HEK293 (cell line): ENCODE measurements at regions not wholly inside any gene's neighbourhood (a gene's known extent, or its start where the extent isn't known, plus 50 kb on each side); places are given as distances from the start of the nearest gene placed in this dataset.

Experiments
- CTCF ChIA-PET: fragments of 350-600 bp; formaldehyde crosslinking; extraction: SDS; loops from one replicate; lab custom pipeline; 2021; ENCODE audit warnings: antibody characterized with exemption; lab: Yijun Ruan, JAX
- POLR2A ChIA-PET: fragments of 300-600 bp; formaldehyde crosslinking; extraction: SDS; loops from one replicate; lab custom pipeline; 2020; ENCODE audit warnings: antibody characterized with exemption, inconsistent platforms; lab: Yijun Ruan, JAX
- H3K27ac ChIP-seq: fragments of 200-500 bp; sonication (Bioruptor generic); 2 replicates; pipeline ENCODE4 v1.5.1; 2014; ENCODE audit warnings: low read depth, low read length, control low read depth, inconsistent platforms; ENCODE audit errors: extremely low read depth
- H3K36me3 ChIP-seq, 2 experiments: fragments of 200-500 bp in 1 of 2; sonication (Bioruptor generic) in 1 of 2; 1 replicate in 1 of 2; 2 replicates in 1 of 2; pipeline ENCODE4 v1.5.1; 2014 to 2017; ENCODE audit warnings: inconsistent platforms in 2 of 2, low read length in 2 of 2; ENCODE audit not compliant: control insufficient read depth in 2 of 2, insufficient read depth in 1 of 2
- H3K4me1 ChIP-seq: fragments of 200-500 bp; sonication (Bioruptor generic); 2 replicates; pipeline ENCODE4 v1.5.1; 2014; ENCODE audit warnings: mild to moderate bottlenecking, low read length, inconsistent platforms; ENCODE audit not compliant: control insufficient read depth, insufficient read depth
- H3K4me3 ChIP-seq: 2 replicates; pipeline ENCODE4 v1.5.1; 2011; ENCODE audit warnings: low read depth, mild to moderate bottlenecking, control low read depth, low read length, moderate library complexity
- H3K9me3 ChIP-seq: fragments of 200-500 bp; sonication (Bioruptor generic); 2 replicates; pipeline ENCODE4 v1.5.1; 2014; ENCODE audit warnings: low read depth, low read length, inconsistent platforms; ENCODE audit not compliant: control insufficient read depth, insufficient read depth
- OSR2 ChIP-seq: fragments of 450-650 bp; formaldehyde crosslinking; IDR thresholded peaks from 2 replicates; pipeline ENCODE4 v1.5.1; 2016; ENCODE audit warnings: missing biosample characterization, missing genetic modification characterization
- PATZ1 ChIP-seq: fragments of 450-650 bp; formaldehyde crosslinking; IDR thresholded peaks from 2 replicates; pipeline ENCODE4 v1.5.1; 2016; ENCODE audit warnings: missing biosample characterization, missing genetic modification characterization
- PRDM2 ChIP-seq: fragments of 450-650 bp; formaldehyde crosslinking; IDR thresholded peaks from 2 replicates; pipeline ENCODE4 v1.5.1; 2016; ENCODE audit warnings: missing biosample characterization, missing genetic modification characterization, borderline replicate concordance
- REST ChIP-seq: fragments of 450-650 bp; formaldehyde crosslinking; IDR thresholded peaks from 2 replicates; pipeline ENCODE4 v1.5.1; 2016; ENCODE audit warnings: missing biosample characterization, missing genetic modification characterization
- SCRT2 ChIP-seq: fragments of 450-650 bp; formaldehyde crosslinking; IDR thresholded peaks from 2 replicates; pipeline ENCODE4 v1.5.1; 2016; ENCODE audit warnings: missing biosample characterization, missing genetic modification characterization
- ZBTB6 ChIP-seq: fragments of 450-650 bp; formaldehyde crosslinking; IDR thresholded peaks from 2 replicates; pipeline ENCODE4 v1.5.1; 2017; ENCODE audit warnings: missing biosample characterization, missing genetic modification characterization
- ZBTB7A ChIP-seq: fragments of 450-650 bp; formaldehyde crosslinking; IDR thresholded peaks from 2 replicates; pipeline ENCODE4 v1.5.1; 2016; ENCODE audit warnings: low read depth, missing biosample characterization, missing genetic modification characterization
- ZNF10 ChIP-seq: fragments of 450-650 bp; formaldehyde crosslinking; IDR thresholded peaks from 2 replicates; pipeline ENCODE4 v1.5.1; 2017; ENCODE audit warnings: missing biosample characterization, missing genetic modification characterization
- ZNF148 ChIP-seq: fragments of 450-650 bp; formaldehyde crosslinking; IDR thresholded peaks from 2 replicates; pipeline ENCODE4 v1.5.0; 2017; ENCODE audit warnings: missing biosample characterization, missing genetic modification characterization, borderline replicate concordance
- ZNF223 ChIP-seq: fragments of 450-650 bp; formaldehyde crosslinking; IDR thresholded peaks from 2 replicates; pipeline ENCODE4 v1.5.1; 2016; ENCODE audit warnings: missing biosample characterization, missing genetic modification characterization
- ZNF354C ChIP-seq: fragments of 450-650 bp; formaldehyde crosslinking; IDR thresholded peaks from 2 replicates; pipeline ENCODE4 v1.5.1; 2016; ENCODE audit warnings: missing biosample characterization, missing genetic modification characterization, low read depth, borderline replicate concordance
- ZNF37A ChIP-seq: fragments of 450-650 bp; IDR thresholded peaks from 2 replicates; pipeline ENCODE4 v1.5.1; 2018; ENCODE audit warnings: missing biosample characterization, missing genetic modification characterization
- ZNF501 ChIP-seq: fragments of 450-650 bp; formaldehyde crosslinking; IDR thresholded peaks from 2 replicates; pipeline ENCODE4 v1.5.1; 2016; ENCODE audit warnings: missing biosample characterization, missing genetic modification characterization
- ZNF549 ChIP-seq: fragments of 450-650 bp; IDR thresholded peaks from 2 replicates; pipeline ENCODE4 v1.5.1; 2018; ENCODE audit warnings: missing biosample characterization, missing genetic modification characterization, mild to moderate bottlenecking, inconsistent platforms, moderate library complexity
- ZNF580 ChIP-seq: fragments of 450-650 bp; formaldehyde crosslinking; IDR thresholded peaks from 2 replicates; pipeline ENCODE4 v1.5.1; 2016; ENCODE audit warnings: missing biosample characterization, missing genetic modification characterization
- ZNF621 ChIP-seq: fragments of 450-650 bp; formaldehyde crosslinking; IDR thresholded peaks from 2 replicates; pipeline ENCODE4 v1.5.1; 2017; ENCODE audit warnings: missing biosample characterization, missing genetic modification characterization
- ZNF658 ChIP-seq: fragments of 450-650 bp; formaldehyde crosslinking; IDR thresholded peaks from 2 replicates; pipeline ENCODE4; 2016; ENCODE audit warnings: missing biosample characterization, missing genetic modification characterization
- ZNF660 ChIP-seq: fragments of 450-650 bp; IDR thresholded peaks from 2 replicates; pipeline ENCODE4 v1.5.1; 2018; ENCODE audit warnings: missing biosample characterization, mild to moderate bottlenecking, missing genetic modification characterization
- ZNF664 ChIP-seq: fragments of 450-650 bp; formaldehyde crosslinking; IDR thresholded peaks from 2 replicates; pipeline ENCODE4 v1.5.1; 2016; ENCODE audit warnings: missing biosample characterization, missing genetic modification characterization
- ZNF776 ChIP-seq: fragments of 450-650 bp; formaldehyde crosslinking; IDR thresholded peaks from 2 replicates; pipeline ENCODE4 v1.5.0; 2017; ENCODE audit warnings: missing biosample characterization, missing genetic modification characterization, borderline replicate concordance

GRCh38 chr13:85652491-85652890, 146.7 kb downstream of the SLITRK6 start (continued):
- TF ChIP-seq ZNF148 (tag by site-specific recombination), result no peak
- no peak for TF ChIP-seq OSR2
- TF ChIP-seq ZNF549 (tag by site-specific recombination), result no peak
- TF ChIP-seq PATZ1, result no peak
- no peak for TF ChIP-seq ZBTB7A (tag by site-specific recombination)

- Histone ChIP-seq H3K36me3 (no peaks in the 10 kb centered on the region), H3K4me3 (no peak overlapping the region), H3K9me3 (no peaks in the 10 kb centered on the region), H3K4me1 (no peaks in the 10 kb centered on the region), H3K27ac (no peak overlapping the region)
- TF ChIP-seq ZNF776 (tag by site-specific recombination), result no peak
- no peak for TF ChIP-seq ZNF223 (tag by site-specific recombination)
- TF ChIP-seq ZNF658 (tag by site-specific recombination), result no peak
- no peak for TF ChIP-seq ZNF37A (tag by site-specific recombination)
- no peak for TF ChIP-seq ZNF660 (tag by site-specific recombination)
- TF ChIP-seq ZBTB6, result no peak
- TF ChIP-seq ZNF580, result no peak
- no peak for TF ChIP-seq PRDM2 (tag by site-specific recombination)
- no peak for TF ChIP-seq SCRT2 (tag by site-specific recombination)
- TF ChIP-seq ZNF621 (tag by site-specific recombination), result no peak
- TF ChIP-seq ZNF501 (tag by site-specific recombination), result no peak
- TF ChIP-seq ZNF664 (tag by site-specific recombination), result no peak
- TF ChIP-seq REST (tag by site-specific recombination), result no peak
- TF ChIP-seq ZNF354C, result no peak
- TF ChIP-seq ZNF10 (tag by site-specific recombination), result no peak
- POLR2A ChIA-PET, result no interaction called here
- CTCF ChIA-PET, result interaction anchor here (0.6 kb wide), 2 partner anchors 151 to 514 kb away, joined by 3 to 5 read pairs; no protein-coding TSS in a partner anchor
Observed at GRCh38 chr13:85651440-85651839, 147.8 kb downstream of the SLITRK6 start.
